ENCODE measurements at regions not wholly inside any gene's neighbourhood (a gene's known extent, or its start where the extent isn't known, plus 50 kb on each side); places are given as distances from the start of the nearest gene placed in this dataset.

DNA sequence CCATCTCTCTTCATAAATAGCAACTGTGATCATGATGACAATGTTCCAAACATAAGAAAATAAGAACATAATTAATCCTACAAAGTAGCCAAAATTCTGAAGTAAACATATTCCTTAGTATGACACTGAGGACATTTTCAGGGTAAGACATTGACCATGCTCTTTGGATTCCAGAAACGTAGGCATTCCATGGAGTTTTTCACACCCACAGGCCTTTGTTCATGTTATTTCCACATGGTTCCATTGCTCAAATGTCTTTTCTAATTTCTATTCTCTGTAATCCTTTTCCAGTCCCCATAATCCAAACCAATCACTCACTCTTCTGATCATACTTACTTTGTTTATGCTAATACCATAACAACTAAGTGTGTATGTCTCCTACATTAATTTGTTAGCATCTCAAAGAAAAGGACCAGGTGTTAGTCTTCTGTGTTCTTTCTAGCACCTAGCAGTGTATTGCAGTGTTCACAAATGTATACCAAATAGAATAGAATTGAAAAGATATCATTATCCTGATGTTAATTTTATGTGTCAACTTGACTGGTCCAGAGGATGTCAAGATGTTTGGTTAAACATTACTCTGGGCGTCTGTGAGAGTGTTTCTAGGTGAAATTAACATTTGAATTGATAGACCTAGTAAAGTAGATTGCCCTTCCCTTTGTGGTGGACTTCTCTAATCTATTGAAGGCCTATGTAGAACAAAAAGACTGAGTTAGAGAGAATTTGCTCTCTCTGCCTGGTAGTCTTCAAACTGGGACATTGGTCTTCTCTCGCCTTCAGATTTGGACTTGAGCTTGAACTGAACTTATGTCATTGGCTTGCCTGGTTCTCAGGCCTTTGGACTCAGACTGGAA lies 516.6 kb downstream of the PTPRC start:
- no peak for TF ChIP-seq CTCF (IDR thresholded peaks at IDR 0.05)
- no peak for TF ChIP-seq POLR2A (IDR thresholded peaks at IDR 0.05)
